WTC11 (cell line): ENCODE measurements at regions not wholly inside any gene's neighbourhood (a gene's known extent, or its start where the extent isn't known, plus 50 kb on each side); places are given as distances from the start of the nearest gene placed in this dataset.

Source experiments
- ATAC-seq: fragments of 200-7000 bp; cut with Tn5 transposase; 2 replicates; pipeline ENCODE4 v1.10.0; 2021; ENCODE audit warnings: mild to moderate bottlenecking, moderate library complexity
- CTCF ChIA-PET: fragments of 300-600 bp; sonication (Branson Sonifier 250); formaldehyde crosslinking; loops from one replicate; lab custom pipeline; 2021; ENCODE audit warnings: antibody characterized with exemption; lab: Charles Lee
- POLR2A ChIA-PET: fragments of 350-600 bp; sonication (Branson Sonifier 250); formaldehyde crosslinking; loops from one replicate; lab custom pipeline; 2021; ENCODE audit warnings: antibody characterized with exemption; lab: Charles Lee
- DNase-seq: peaks from one replicate; pipeline ENCODE4 v3.0.0; 2021; ENCODE audit warnings: low spot score
- H3K27ac Mint-ChIP-seq: 2 replicates; pipeline ENCODE4 v1.8.0; 2021; ENCODE audit warnings: mixed read lengths
- H3K27me3 Mint-ChIP-seq: 2 replicates; pipeline ENCODE4 v1.8.0; 2021; ENCODE audit warnings: low read depth, mild to moderate bottlenecking, moderate library complexity, mixed read lengths
- H3K36me3 Mint-ChIP-seq: 2 replicates; pipeline ENCODE4 v1.8.0; 2021; ENCODE audit warnings: mixed read lengths
- H3K4me1 Mint-ChIP-seq: 2 replicates; pipeline ENCODE4 v1.8.0; 2022; ENCODE audit warnings: mixed read lengths
- H3K4me3 Mint-ChIP-seq: 2 replicates; pipeline ENCODE4 v1.8.0; 2021; ENCODE audit warnings: mild to moderate bottlenecking, moderate library complexity, mixed read lengths
- H3K9me3 Mint-ChIP-seq: 2 replicates; pipeline ENCODE4 v1.8.0; 2021; ENCODE audit warnings: mixed read lengths
- AFF4 ChIP-seq: sonication (generic); formaldehyde crosslinking; IDR thresholded peaks from 2 replicates; pipeline ENCODE4 v1.8.1; 2023; ENCODE audit warnings: mild to moderate bottlenecking, missing genetic modification reagents, borderline replicate concordance
- ATF2 ChIP-seq: sonication (generic); formaldehyde crosslinking; IDR thresholded peaks from 2 replicates; pipeline ENCODE4 v1.8.1; 2022; ENCODE audit warnings: low read depth, missing genetic modification reagents, borderline replicate concordance
- ATF3 ChIP-seq: sonication (generic); formaldehyde crosslinking; conservative IDR thresholded peaks from 2 replicates; pipeline ENCODE4 v1.8.1; 2022; ENCODE audit warnings: mild to moderate bottlenecking, missing genetic modification reagents
- E2F4 ChIP-seq: sonication (generic); formaldehyde crosslinking; IDR thresholded peaks from 2 replicates; pipeline ENCODE4 v1.8.1; 2022; ENCODE audit warnings: low read depth, mild to moderate bottlenecking, moderate library complexity, missing genetic modification reagents, borderline replicate concordance
- ELF4 ChIP-seq: sonication (generic); formaldehyde crosslinking; IDR thresholded peaks from 2 replicates; pipeline ENCODE4 v1.8.1; 2022; ENCODE audit warnings: low read depth, mild to moderate bottlenecking, moderate library complexity, missing genetic modification reagents
- FOXP1 ChIP-seq: sonication (generic); formaldehyde crosslinking; IDR thresholded peaks from 2 replicates; pipeline ENCODE4 v1.8.0; 2022; ENCODE audit warnings: missing genetic modification reagents, mild to moderate bottlenecking, moderate library complexity, borderline replicate concordance
- GABPB1 ChIP-seq: sonication (generic); formaldehyde crosslinking; IDR thresholded peaks from 2 replicates; pipeline ENCODE4 v1.8.1; 2023; ENCODE audit warnings: mild to moderate bottlenecking, missing genetic modification reagents
- GRHL2 ChIP-seq: fragments of 250-450 bp; sonication (Bioruptor Pico); IDR thresholded peaks from 2 replicates; pipeline ENCODE4 v1.8.0; 2022; ENCODE audit warnings: mild to moderate bottlenecking, moderate library complexity; ENCODE audit not compliant: insufficient replicate concordance, severe bottlenecking
- IRF1 ChIP-seq: sonication (generic); formaldehyde crosslinking; IDR thresholded peaks from 2 replicates; pipeline ENCODE4 v1.8.0; 2023; ENCODE audit warnings: missing genetic modification reagents
- IRF2 ChIP-seq: sonication (generic); formaldehyde crosslinking; IDR thresholded peaks from 2 replicates; pipeline ENCODE4 v1.8.0; 2022; ENCODE audit warnings: low read depth, missing genetic modification reagents, borderline replicate concordance
- JAZF1 ChIP-seq: fragments of 250-450 bp; sonication (Bioruptor Pico); IDR thresholded peaks from 2 replicates; pipeline ENCODE4 v1.9.0; 2021; ENCODE audit warnings: moderate library complexity, mild to moderate bottlenecking, inconsistent platforms
- MAX ChIP-seq: sonication (generic); formaldehyde crosslinking; IDR thresholded peaks from 2 replicates; pipeline ENCODE4 v1.8.0; 2022; ENCODE audit warnings: mild to moderate bottlenecking, missing genetic modification reagents
- MXD4 ChIP-seq: fragments of 250-450 bp; sonication (Bioruptor Pico); IDR thresholded peaks from 2 replicates; pipeline ENCODE4 v1.8.0; 2021; ENCODE audit warnings: mild to moderate bottlenecking, moderate library complexity, borderline replicate concordance
- MYBL2 ChIP-seq: sonication (generic); formaldehyde crosslinking; IDR thresholded peaks from 2 replicates; pipeline ENCODE4 v1.8.1; 2023; ENCODE audit warnings: mild to moderate bottlenecking, moderate library complexity, missing genetic modification reagents
- NFE2L1 ChIP-seq: sonication (generic); formaldehyde crosslinking; IDR thresholded peaks from 2 replicates; pipeline ENCODE4 v1.8.1; 2023; ENCODE audit warnings: missing genetic modification reagents
- NR2C2 ChIP-seq: sonication (generic); formaldehyde crosslinking; IDR thresholded peaks from 2 replicates; pipeline ENCODE4 v1.8.0; 2022; ENCODE audit warnings: mild to moderate bottlenecking, missing genetic modification reagents
- PREB ChIP-seq: sonication (generic); formaldehyde crosslinking; IDR thresholded peaks from 2 replicates; pipeline ENCODE4 v1.8.1; 2022; ENCODE audit warnings: mild to moderate bottlenecking, missing genetic modification reagents, moderate library complexity, borderline replicate concordance
- TEAD1 ChIP-seq: sonication (generic); formaldehyde crosslinking; IDR thresholded peaks from 2 replicates; pipeline ENCODE4 v1.8.0; 2022; ENCODE audit warnings: mild to moderate bottlenecking, missing genetic modification reagents
- ZBTB21 ChIP-seq: sonication (generic); formaldehyde crosslinking; IDR thresholded peaks from 2 replicates; pipeline ENCODE4 v1.8.1; 2023; ENCODE audit warnings: mild to moderate bottlenecking, missing genetic modification reagents, borderline replicate concordance
- ZNF263 ChIP-seq: sonication (generic); formaldehyde crosslinking; IDR thresholded peaks from 2 replicates; pipeline ENCODE4 v1.8.1; 2022; ENCODE audit warnings: low read depth, mild to moderate bottlenecking, moderate library complexity, missing genetic modification reagents
- ZNF317 ChIP-seq: sonication (generic); formaldehyde crosslinking; IDR thresholded peaks from 2 replicates; pipeline ENCODE4 v1.8.1; 2023; ENCODE audit warnings: low read depth, mild to moderate bottlenecking, moderate library complexity, missing genetic modification reagents, borderline replicate concordance
- ZNF423 ChIP-seq: fragments of 250-450 bp; sonication (Bioruptor Pico); IDR thresholded peaks from 2 replicates; pipeline ENCODE4 v2.1.2; 2022; ENCODE audit warnings: mild to moderate bottlenecking, moderate library complexity

GRCh38 chr15:85929786-85930185 lies 135.1 kb upstream of the KLHL25 start:
- H3K4me3 Mint-ChIP-seq, result no peak overlapping the region
- no peaks in the 10 kb centered on the region for H3K9me3 Mint-ChIP-seq
- POLR2A ChIA-PET, result no interaction called here
- DNase-seq (no peak), ATAC-seq (no peak)
- no peak overlapping the region for H3K27ac Mint-ChIP-seq
- CTCF ChIA-PET, result no interaction called here
- peaks cover 20% of the 10 kb centered on the region for H3K4me1 Mint-ChIP-seq
- H3K36me3 Mint-ChIP-seq, result no peaks in the 10 kb centered on the region
- H3K27me3 Mint-ChIP-seq, result peaks cover 27% of the 10 kb centered on the region
- TF ChIP-seq IRF2 (CRISPR knock-in tag) (no peak), GRHL2 (CRISPR knock-in tag) (no peak), MXD4 (CRISPR knock-in tag) (no peak), MYBL2 (CRISPR knock-in tag) (no peak), GABPB1 (CRISPR knock-in tag) (no peak), TEAD1 (no peak), AFF4 (CRISPR knock-in tag) (no peak), E2F4 (CRISPR knock-in tag) (no peak), NFE2L1 (CRISPR knock-in tag) (no peak)

GRCh38 chr15:85932391-85932790 lies 137.7 kb upstream of the KLHL25 start:
- H3K4me3 Mint-ChIP-seq, result no peak overlapping the region
- ATAC-seq, result no peak
- CTCF ChIA-PET, result no interaction called here
- TF ChIP-seq GRHL2 (CRISPR knock-in tag) (no peak), ATF3 (no peak), MAX (no peak), NR2C2 (no peak), ZNF317 (CRISPR knock-in tag) (no peak), NFE2L1 (CRISPR knock-in tag) (no peak), ZNF423 (CRISPR knock-in tag) (no peak), ZBTB21 (no peak), ZNF263 (CRISPR knock-in tag) (no peak), FOXP1 (CRISPR knock-in tag) (no peak), PREB (CRISPR knock-in tag) (no peak), AFF4 (CRISPR knock-in tag) (no peak), TEAD1 (no peak), ATF2 (CRISPR knock-in tag) (no peak), IRF1 (CRISPR knock-in tag) (no peak), ELF4 (CRISPR knock-in tag) (no peak), JAZF1 (CRISPR knock-in tag) (no peak)

More at GRCh38 chr15:85932391-85932790, 137.7 kb upstream of the KLHL25 start:
- H3K27me3 Mint-ChIP-seq, result peaks cover 13% of the 10 kb centered on the region
- no peaks in the 10 kb centered on the region; the same call in 1 of the 2 replicates for H3K4me1 Mint-ChIP-seq
- H3K36me3 Mint-ChIP-seq, result no peaks in the 10 kb centered on the region
- H3K27ac Mint-ChIP-seq, result no peak overlapping the region
- H3K9me3 Mint-ChIP-seq, result peaks cover 3% of the 10 kb centered on the region; the same call in 1 of the 2 replicates
- DNase-seq, result no peak
- POLR2A ChIA-PET, result interaction anchor here (0.6 kb wide), 1 partner anchor 15 kb away, joined by 3 read pairs; no protein-coding TSS in a partner anchor
